ENCODE measurements at regions not wholly inside any gene's neighbourhood (a gene's known extent, or its start where the extent isn't known, plus 50 kb on each side); places are given as distances from the start of the nearest gene placed in this dataset.

GRCh38 chr5:3542769-3543168 lies 52.9 kb upstream of the IRX1 start:
- DNase-seq: no peak

DNA sequence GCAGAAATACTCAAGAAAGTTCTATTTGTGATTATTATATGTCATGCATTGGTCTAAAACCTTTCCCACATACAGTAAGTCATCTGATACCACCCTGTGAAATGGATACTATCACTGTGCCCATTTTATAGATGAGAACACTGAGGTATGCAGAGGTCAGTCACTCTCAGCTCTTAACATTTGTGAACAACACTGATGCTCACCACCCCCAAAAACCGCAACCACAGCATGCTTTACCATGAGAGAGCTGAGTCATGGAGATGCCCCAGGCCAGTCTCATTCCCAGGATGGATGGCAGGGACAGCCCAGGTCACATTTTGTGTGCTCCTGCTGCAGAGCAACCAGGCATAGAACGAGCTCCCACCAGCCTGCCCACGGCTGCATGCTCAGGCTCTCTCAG lies 53.5 kb upstream of the IRX1 start:
- DNase-seq: no peak

GRCh38 chr5:3538886-3539285 lies 56.7 kb upstream of the IRX1 start:
- no peak for DNase-seq

- DNase-seq: no peak
These were observed 57.7 kb upstream of the IRX1 start for GRCh38 chr5:3537942-3538341.

DNA sequence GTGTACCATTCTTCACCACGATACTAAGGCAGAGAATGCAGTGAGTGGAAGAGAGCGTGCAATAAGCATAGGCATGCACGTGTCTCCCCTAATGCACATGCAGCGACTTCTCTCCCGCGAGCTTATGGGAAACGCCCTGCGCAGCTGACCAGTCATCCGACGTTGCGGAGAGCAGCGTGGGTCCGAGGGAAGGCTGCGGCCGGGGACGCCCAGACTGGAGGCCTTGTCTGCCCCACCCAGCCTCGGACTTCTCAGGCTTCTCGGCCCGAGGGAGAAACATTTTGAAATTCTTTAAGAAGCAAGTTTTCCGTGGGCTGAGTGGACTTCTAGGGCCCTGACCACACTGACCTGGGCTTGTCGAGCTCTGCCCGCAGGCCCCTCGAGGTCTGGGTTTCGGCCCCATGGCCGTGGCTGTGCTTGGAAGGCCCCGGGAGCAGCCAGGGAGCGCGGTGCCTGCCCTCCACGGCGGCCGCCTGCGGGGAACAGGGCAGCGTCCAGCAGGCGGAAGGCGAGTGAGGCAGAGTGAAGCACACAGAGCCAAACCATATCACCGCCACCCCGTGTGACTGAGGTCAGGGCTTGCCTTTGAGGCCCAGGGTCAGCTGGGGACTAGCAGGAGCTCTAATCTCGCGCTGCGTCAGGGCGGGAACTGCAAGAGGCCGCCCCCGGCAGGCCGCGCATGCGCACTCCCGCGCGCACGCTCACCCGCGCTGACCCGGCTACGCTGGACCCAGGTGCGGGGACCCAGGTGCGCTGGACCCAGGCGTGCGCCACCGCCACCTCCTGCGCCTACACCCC lies 60.0 kb upstream of the IRX1 start:
- no peak for DNase-seq

DNA sequence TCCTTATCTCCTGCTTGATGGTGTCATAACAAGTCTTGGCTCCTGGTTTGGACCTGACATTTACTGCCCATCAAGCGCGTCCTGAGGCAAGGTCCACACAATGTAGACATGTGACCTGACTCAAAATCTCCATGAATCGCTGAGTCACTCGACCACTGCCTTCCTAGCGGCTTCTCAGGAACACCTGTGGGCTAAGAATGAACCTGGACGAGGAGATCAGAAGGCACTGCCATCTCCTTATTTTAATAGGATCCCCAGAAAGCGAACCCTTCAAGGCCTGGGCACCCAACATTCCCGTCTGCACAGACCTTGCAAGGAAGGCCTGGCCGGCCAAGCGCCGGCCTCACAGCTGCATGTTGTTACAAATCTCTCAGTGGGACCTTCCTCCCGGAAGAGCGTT lies 60.6 kb upstream of the IRX1 start:
- DNase-seq: no peak

GRCh38 chr5:3531320-3531986 lies 64.2 kb upstream of the IRX1 start:
- no peak for DNase-seq

- no peak for DNase-seq
These were observed 65.4 kb upstream of the IRX1 start for GRCh38 chr5:3530251-3530650.

- no peak for DNase-seq
These were observed 69.0 kb upstream of the IRX1 start for GRCh38 chr5:3526551-3527185.

DNA sequence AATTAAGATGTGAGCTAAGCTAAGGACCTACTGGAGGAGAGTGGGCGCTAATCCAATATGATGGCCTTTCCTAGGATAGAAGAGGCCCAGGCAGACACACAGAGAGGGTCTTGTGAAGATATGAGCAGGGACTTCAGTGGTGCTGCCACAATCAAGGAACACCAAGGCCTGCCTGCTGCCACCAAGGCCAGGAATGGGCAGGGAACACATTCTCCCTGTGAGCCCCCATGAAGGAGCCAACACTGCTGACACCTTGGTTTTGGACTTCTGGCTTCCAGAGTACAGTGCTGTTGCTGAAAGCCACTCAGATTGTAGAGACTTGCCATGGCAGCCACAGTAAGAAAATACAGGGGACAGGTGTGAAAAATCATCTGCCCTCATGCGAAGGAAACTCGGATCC lies 73.1 kb upstream of the IRX1 start:
- no peak for DNase-seq

- no peak for DNase-seq
These were observed 77.1 kb upstream of the IRX1 start for GRCh38 chr5:3518576-3518975.

DNA sequence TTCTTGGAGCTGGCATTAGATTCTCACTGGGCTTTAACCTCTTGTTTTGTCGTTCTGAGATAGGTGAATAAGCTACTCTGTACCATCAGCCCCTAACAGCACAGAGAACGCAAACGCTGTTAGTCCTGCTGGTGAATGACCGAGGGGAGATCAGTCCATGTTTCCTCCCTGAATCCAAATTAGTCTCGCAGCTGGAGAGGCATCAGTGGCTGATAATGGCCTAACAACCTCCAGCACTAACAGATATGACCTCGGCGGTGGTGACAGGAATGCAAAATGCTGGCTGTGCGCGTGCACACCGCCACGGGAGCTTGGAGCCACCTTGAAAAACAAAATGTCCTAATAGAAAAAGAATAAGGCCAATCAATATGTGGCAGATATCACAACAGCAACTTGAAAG lies 77.6 kb upstream of the IRX1 start:
- no peak for DNase-seq

- DNase-seq: no peak
These were observed 78.3 kb upstream of the IRX1 start for GRCh38 chr5:3517348-3517747.

DNA sequence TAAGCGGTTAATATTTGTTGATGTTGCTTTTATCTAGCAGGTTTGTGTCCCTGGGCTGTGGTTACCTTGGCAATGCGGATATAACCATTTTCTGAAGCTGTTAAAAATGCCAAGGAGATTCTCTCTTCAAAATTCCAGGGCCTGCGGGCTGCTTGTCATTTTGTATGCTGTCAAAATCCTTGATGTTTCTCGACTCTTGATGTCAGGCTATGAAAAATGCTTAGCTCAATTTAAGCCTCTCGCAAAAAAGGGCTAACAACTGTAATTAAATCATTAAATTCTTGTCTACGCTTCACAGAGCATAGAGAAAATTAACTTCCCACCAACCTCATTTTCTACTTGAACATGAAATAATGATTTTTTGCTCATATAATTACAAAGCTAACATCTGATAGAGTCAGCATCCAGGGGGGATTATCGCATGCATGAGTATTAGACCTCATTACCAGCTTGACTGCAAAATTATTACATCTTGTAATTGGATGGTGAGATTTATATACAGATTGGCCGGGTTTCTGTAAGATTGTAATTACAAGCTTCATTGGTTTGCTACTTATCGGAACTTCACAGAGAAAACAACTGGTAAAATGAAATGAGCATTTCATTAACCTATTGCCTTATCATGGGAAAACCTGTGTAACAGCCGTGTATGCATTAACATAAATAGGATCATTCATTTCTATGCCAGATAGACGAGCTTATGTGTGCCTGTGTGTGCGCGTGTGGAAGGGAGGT lies 83.1 kb upstream of the IRX1 start:
- no peak for DNase-seq

- no peak for DNase-seq
These were observed 83.7 kb upstream of the IRX1 start for GRCh38 chr5:3511934-3512333.

GRCh38 chr5:3511519-3511918 lies 84.1 kb upstream of the IRX1 start:
- no peak for DNase-seq

DNA sequence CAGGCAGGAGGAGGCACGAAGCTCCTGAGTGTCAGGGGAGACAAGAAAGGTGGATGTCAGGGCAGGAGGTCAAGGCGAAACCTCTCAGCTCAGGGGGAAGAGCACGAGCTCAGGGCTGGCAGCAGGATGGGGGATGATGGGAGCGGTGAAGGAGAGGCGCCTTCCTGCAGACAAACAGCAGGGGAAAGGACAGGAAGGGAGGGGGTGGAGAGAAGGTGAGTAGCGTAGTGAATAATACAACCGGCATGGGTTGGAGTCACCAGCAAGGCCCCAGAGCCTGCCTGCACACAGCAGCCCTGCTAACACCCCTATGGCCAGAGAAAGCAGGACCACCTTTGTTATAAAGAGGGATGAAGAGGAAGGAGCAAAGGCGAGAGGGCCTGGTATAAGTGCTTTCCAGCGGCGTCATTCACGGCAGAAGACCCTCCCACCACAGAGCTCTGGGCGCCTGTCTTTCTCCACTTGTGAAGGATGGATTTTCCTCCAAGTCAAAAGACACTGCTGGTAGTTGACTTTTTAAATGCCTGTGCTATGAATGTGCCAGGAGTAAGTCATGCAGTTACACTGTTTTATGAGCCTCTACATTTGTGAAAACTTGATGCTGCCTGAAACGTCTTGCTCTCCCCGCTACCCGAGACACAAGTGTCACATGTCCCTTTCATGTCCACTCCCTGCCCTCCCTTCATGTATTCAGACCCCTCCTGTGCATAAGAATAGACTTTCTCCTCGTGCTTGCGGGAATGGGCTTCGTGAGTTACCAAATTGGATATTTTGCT lies 84.8 kb upstream of the IRX1 start:
- DNase-seq: no peak

GRCh38 chr5:3509290-3509689 lies 86.3 kb upstream of the IRX1 start:
- no peak for DNase-seq

- DNase-seq: no peak
These were observed 87.2 kb upstream of the IRX1 start for GRCh38 chr5:3508395-3508794.

DNA sequence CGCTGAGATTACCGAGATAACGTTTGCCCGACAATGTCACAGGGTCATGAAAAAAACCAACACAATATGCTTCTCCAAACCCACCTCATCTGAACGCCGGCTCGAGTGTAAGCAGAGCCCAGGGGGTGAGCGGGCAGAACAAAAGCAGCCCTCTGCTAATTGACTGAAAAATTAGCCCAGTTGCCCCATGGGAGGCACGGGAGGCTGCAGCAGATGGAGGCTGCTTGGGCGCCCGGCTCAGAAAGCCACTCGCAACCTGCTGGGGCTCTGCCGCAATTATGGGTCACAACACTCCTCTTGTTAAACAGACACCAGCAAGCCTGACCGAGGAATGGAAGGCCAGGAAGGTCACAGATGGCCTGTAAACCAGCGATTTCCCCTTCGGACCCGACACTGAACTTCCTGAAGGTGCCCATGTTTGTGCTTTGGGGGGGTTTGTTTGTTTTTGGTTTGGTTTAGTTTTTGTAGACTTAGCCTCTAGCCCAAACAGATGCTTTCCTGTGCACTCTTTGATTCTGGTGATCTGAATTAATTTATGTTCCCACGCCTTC lies 104.6 kb upstream of the IRX1 start:
- DNase-seq: no peak

DNA sequence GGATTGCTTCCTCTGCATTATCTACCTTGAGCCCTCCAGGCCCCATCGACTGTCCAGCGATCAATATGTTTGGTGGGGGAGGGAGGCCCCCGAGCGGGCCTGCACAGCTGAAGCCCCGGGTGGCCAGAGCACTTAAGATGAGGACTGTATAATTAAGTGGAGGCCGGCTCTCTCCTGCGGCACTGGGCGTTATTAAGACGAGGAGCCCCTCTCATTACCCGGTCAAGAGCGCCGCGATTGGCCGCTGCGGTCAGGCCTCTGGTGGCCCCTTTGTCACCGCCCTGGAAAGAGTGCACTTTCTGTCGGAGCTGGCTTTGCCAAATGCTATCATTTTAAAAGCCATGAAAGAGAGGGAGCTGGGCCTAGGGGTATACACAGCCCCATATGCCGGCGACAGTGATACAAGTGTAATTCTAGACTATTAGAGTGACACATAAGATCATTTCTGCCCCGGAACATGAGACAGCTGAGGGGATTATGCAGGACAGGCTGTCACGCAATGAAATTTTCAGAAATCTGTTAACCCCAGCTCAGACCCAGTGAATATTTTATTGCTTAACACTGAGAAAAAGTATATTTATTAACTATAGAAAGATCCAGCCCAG lies 106.3 kb upstream of the IRX1 start:
- no peak for DNase-seq

DNA sequence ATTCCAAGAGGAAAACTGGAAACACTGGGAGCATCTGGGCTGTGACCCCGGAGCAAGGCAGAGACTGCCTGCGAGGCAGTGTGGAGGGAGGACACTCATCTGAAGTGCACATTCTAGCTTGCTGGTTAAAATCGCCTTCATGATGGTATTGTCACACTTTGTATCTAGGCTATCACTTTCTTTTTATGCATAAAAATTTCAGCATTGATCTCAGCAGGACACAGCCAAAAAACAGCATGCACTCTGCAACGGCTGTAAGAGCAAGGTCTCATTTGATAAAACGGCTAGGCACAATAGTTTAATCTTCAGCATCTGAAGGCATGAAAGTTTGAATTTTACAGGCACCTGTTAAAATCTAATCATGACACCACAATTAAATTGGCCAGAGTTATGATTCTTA lies 110.8 kb upstream of the IRX1 start:
- DNase-seq: no peak
